Fibroblast of the conjunctiva (primary cell): ENCODE measurements at regions not wholly inside any gene's neighbourhood (a gene's known extent, or its start where the extent isn't known, plus 50 kb on each side); places are given as distances from the start of the nearest gene placed in this dataset.

Experiments used
- DNase-seq: peaks from one replicate; pipeline ENCODE4 v3.0.0-alpha.2; 2010; ENCODE audit warnings: low read depth

GRCh38 chr5:31048282-31049270 lies 144.9 kb upstream of the CDH6 start:
- no peak for DNase-seq

GRCh38 chr5:31047621-31048020 lies 145.9 kb upstream of the CDH6 start:
- DNase-seq = no peak

GRCh38 chr5:31047007-31047406 lies 146.5 kb upstream of the CDH6 start:
- DNase-seq = no peak

- DNase-seq = no peak
These were observed 157.1 kb upstream of the CDH6 start for GRCh38 chr5:31036411-31036810.

GRCh38 chr5:31033295-31033694 lies 160.2 kb upstream of the CDH6 start:
- DNase-seq = no peak

GRCh38 chr5:31029925-31030324 lies 163.6 kb upstream of the CDH6 start:
- DNase-seq = no peak

- no peak for DNase-seq
These were observed 165.8 kb upstream of the CDH6 start for GRCh38 chr5:31027721-31028120.

- no peak for DNase-seq
These were observed 170.4 kb upstream of the CDH6 start for GRCh38 chr5:31023105-31023504.

- no peak for DNase-seq
These were observed 172.3 kb upstream of the CDH6 start for GRCh38 chr5:31021181-31021624.

- DNase-seq = no peak
These were observed 185.3 kb upstream of the CDH6 start for GRCh38 chr5:31008231-31008630.

- DNase-seq = no peak
These were observed 185.8 kb upstream of the CDH6 start for GRCh38 chr5:31007672-31008071.

GRCh38 chr5:31000287-31000686 lies 193.2 kb upstream of the CDH6 start:
- no peak for DNase-seq

- no peak for DNase-seq
These were observed 195.8 kb upstream of the CDH6 start for GRCh38 chr5:30997681-30998080.

GRCh38 chr5:30994902-30995301 lies 198.6 kb upstream of the CDH6 start:
- DNase-seq = no peak

GRCh38 chr5:30994176-30994575 lies 199.3 kb upstream of the CDH6 start:
- no peak for DNase-seq

GRCh38 chr5:30991462-30991861 lies 202.0 kb upstream of the CDH6 start:
- no peak for DNase-seq

GRCh38 chr5:30981576-30981975 lies 211.9 kb upstream of the CDH6 start:
- no peak for DNase-seq

- DNase-seq = no peak
These were observed 224.5 kb upstream of the CDH6 start for GRCh38 chr5:30968971-30969370.

GRCh38 chr5:30960036-30960435 lies 233.4 kb upstream of the CDH6 start:
- no peak for DNase-seq

- DNase-seq = no peak
These were observed 234.2 kb upstream of the CDH6 start for GRCh38 chr5:30959238-30959637.

GRCh38 chr5:30957591-30957990 lies 235.9 kb upstream of the CDH6 start:
- DNase-seq = no peak

GRCh38 chr5:30956251-30956650 lies 237.2 kb upstream of the CDH6 start:
- no peak for DNase-seq

GRCh38 chr5:30937070-30937469 lies 256.4 kb upstream of the CDH6 start:
- no peak for DNase-seq

- no peak for DNase-seq
These were observed 259.9 kb upstream of the CDH6 start for GRCh38 chr5:30933599-30933998.
